Upper lobe of left lung (tissue), 4 donors: ENCODE measurements at regions not wholly inside any gene's neighbourhood (a gene's known extent, or its start where the extent isn't known, plus 50 kb on each side); places are given as distances from the start of the nearest gene placed in this dataset.

ENCODE experiments used
- CTCF ChIP-seq, 6 experiments: fragments of 450-650 bp in 4 of 6; fragments of 200-600 bp in 2 of 6; sonication (generic) in 2 of 6; IDR thresholded peaks; one replicate each; pipeline ENCODE4 v1.5.1; 2016 to 2019; ENCODE audit warnings: antibody characterized with exemption in 6 of 6
- POLR2A ChIP-seq, 4 donors: fragments of 450-650 bp; IDR thresholded peaks; one replicate each; pipeline ENCODE4 v1.5.1; 2016 to 2017; ENCODE audit warnings: antibody characterized with exemption in 4 of 4, mild to moderate bottlenecking in 2 of 4

DNA sequence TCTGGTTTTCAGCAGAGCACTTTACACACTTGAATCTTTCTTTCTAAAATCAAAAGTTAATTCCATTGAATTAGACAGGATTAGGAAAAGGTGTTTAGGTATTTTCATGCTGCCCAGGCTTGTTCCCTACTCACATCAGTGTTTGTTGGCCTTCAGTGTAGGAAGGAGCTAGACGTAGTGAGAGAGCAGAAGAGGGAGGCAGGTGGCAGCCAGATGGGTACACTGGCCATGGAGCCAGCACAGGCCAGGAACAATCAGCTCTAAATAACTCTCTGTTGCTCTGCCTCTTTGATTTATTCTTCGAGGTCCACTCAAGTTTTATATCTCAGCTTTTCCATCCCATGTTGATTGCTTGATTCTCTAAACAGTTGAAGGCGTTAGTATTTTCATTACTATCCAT lies 529.6 kb downstream of the PSAT1 start:
- TF ChIP-seq CTCF (IDR thresholded peaks at IDR 0.05) = no peak
- no peak for TF ChIP-seq POLR2A (IDR thresholded peaks at IDR 0.05)
